HG03521 (cell line): ENCODE measurements at regions not wholly inside any gene's neighbourhood (a gene's known extent, or its start where the extent isn't known, plus 50 kb on each side); places are given as distances from the start of the nearest gene placed in this dataset.

Experiments used
- ATAC-seq: cut with Tn5 transposase; IDR thresholded peaks from one replicate; pipeline ENCODE4 v1.9.1; 2021; ENCODE audit warnings: mild to moderate bottlenecking, moderate library complexity; ENCODE audit not compliant: unreplicated experiment

DNA sequence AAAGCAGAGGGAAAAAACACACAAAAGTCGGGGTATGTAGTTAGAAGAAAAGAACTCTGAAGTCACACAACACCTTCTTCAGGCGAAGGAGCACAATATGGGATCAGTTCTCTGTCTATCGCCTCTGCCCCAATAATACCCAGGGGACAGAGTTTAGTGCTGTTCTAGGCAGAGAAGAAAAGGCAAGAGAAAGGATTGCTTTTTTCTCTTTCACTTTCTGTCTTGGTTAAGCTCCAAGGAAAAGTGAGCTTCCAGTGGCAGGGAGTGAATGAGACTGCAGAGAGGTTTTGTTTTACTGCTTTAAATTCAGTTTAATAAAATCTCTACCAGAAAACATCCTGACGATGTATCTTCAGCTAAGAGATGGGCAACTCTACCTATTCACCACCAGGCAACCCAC, 86.6 kb upstream of the STXBP5 start:
- ATAC-seq = no peak

DNA sequence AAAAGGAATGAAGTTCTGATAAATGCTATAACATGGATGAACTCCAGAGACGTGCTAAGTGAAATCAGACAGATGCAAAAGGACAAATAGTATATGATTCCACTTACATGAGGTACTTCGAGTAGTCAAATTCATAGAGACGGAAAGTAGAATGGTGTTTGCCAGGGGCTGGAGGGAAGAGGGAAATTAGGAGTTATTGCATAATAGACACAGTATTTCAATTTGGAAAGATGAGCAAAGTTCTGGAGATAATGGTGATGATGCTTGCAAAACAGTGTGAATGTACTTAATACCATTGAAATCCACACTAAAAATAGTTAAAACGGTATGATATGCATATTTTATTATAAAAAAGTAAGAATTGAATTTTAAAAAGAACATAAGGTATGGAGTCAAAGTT, 84.9 kb upstream of the STXBP5 start:
- no peak for ATAC-seq

DNA sequence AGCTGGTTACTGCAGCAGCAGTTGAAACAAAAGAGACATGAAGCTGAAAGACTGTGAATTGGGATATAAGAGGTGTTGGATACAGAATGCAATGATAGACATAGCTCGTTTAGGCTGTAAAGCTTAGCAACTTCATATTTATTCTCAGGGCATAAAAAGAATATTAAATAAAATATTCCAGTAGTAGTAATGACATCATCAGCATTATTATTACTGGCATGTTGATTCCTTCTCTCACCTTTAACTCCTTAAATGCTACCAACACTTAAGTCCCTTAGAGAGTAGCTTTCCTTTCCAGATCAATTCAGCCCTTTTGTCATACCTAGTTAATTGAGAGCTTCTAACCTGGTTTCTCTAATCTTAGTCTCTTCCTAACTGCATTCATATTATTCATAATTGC, 81.4 kb upstream of the STXBP5 start:
- no peak for ATAC-seq

DNA sequence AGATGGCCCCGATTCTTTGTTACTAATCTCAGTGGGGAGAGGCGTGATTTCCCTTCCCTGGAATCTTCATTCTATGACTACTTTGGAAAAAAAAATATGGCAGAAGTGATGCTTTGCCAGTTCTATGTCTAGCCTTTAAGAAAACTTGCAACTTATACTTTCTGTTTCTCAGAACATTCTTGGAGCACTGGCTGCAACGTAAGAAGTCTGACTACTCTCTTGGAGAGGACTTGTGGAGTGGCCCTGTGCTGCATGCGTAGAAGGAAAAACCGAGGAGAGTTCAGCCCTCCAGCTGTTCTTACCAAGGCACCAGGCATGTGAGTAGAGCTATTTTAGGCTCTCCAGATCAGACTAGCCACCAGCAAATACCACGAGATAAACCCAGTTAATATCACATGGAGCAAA, 77.6 kb upstream of the STXBP5 start:
- no peak for ATAC-seq

DNA sequence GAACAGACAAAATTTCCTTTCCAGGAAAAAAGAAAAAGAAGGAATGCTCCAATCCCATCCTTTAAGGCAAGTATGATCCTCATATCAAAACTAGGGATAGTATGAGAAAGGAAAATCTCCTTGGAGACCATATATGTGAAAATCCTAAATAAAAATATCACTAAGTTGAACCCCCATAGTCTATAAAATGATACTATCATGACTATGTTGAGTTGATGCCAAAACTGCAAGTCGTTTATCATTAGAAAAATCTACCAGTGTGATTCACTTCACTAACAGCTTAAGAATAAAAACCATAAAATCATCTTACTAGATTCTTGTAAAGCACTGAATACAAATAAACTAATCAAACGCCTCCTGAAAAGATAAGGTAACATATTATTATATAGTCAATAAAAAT, 76.6 kb upstream of the STXBP5 start:
- no peak for ATAC-seq

DNA sequence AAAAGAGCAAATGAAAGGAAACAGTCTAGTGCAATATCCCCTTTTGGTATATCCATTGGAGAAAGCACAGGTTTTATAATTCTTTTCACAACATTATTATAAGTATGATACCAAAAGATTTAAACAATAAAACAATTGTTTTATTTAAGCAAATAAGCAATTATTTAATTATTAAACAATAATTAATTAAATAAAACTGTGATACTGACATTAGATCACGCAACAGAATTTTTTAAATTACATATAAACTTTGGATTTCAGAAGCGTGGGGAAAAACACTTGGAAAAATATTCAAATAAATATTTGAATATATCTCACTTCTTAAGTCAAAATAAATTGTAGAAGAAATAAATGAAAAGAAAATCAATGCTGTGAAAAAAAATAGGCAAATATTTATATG, 76.2 kb upstream of the STXBP5 start:
- ATAC-seq = no peak

- ATAC-seq = no peak
Observed at GRCh38 chr6:147131532-147132128, 72.6 kb upstream of the STXBP5 start.

GRCh38 chr6:147132889-147133288, 71.3 kb upstream of the STXBP5 start:
- no peak for ATAC-seq

GRCh38 chr6:147133669-147134068, 70.5 kb upstream of the STXBP5 start:
- no peak for ATAC-seq

DNA sequence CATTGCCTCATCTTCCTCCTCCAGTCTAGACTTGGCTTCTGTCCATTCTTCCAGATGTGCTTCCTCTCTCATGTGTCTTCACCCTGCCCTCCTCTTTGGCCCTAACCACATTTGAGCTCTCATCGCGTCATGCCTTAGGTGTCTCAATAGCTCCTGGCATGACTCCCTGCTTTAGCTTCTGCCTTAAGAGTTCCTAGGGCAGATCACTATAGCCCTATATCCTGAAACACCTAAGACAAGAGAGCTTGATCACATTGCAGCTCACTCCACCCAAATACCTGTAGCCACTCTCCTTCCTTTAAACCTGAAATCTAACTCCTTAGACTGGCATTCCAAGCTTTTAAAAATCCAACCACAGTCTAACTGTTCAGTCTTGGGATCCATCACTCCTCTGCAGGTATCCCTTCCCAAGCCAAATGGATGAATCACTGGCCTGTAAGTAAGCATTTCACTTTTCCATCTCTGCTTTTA, 69.0 kb upstream of the STXBP5 start:
- ATAC-seq = no peak

DNA sequence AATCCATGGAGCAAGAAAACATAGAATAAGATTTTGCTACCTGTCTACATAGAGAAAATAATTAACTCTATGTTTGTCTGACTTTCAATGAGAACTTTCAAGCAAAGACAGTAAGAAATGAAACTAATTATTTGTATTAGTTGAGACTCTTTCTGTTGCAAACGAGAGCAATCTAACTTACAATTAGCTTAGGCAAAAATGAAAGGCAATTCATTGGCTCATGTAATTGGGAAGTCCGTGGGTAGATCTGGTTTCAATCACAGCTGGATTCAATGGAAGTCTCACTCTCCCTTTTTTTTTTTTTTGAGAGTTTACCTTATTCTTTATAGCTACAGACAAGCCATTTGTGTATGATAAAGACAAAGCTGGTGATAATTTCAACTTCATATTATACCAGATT, 68.2 kb upstream of the STXBP5 start:
- no peak for ATAC-seq

DNA sequence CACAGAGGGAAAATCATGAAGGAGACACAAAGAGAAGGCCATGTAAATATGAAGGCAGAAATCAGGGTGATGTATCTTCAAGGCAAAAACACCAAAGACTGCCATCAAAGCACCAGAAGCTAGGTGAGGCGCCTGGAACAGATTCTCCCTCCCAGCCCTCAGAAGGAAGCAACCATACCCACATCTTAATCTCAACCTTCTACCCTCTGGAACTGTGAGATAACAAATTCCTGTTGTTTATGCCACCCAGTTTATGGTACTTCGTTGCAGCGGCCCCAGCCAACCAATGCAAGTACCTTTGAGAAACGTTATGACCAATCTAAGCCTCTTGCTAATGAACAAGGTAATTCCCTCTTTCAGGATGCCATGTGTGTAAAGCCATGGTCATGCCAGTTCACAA, 66.2 kb upstream of the STXBP5 start:
- no peak for ATAC-seq

DNA sequence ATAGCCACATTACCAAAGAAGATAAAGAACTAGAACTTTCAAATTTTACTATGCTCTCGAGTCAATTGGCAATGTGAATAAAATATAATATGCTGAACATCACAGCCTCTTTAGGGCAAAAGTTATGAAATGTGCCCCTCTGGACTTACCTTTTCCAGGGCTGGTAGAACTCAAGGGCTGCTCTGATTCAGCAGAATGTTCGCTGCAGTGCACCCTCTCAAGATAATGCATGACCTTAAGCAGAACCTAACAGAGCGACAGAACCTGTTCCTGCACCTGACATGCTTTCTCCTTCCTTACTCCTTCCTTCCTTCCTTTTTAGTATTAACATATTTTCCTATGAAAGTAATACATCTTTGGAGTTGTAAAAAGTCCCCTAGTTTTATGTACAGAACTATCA, 65.4 kb upstream of the STXBP5 start:
- ATAC-seq = no peak

DNA sequence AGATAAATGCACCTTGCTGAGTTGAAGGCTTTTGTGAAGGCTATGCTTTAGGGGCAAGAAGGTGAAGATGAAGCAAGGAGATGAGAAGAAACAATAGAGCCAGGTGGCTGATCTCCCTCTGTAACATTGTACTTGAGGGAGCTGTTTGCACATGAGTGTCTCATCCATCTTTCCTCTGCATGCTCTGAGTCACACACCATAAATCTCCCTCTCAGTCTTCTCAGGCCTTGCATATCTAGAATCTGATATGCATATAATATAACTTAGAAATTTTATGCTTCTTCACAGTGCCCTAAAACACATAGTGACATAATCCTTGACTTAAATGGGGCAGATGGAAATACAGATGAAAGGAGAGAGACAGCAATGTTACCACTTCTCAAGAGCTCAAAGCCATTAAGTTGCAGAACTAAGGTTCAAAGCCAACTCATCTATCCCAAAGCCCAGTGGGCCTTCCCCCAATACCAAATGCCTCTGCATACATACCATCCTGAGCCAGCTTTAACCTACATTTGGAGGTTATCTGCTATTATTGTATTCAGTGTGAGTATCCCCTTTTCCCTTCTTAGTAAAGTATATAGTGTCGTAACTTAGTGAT, 62.4 kb upstream of the STXBP5 start:
- no peak for ATAC-seq

- no peak for ATAC-seq
Observed at GRCh38 chr6:147142684-147143245, 61.5 kb upstream of the STXBP5 start.

DNA sequence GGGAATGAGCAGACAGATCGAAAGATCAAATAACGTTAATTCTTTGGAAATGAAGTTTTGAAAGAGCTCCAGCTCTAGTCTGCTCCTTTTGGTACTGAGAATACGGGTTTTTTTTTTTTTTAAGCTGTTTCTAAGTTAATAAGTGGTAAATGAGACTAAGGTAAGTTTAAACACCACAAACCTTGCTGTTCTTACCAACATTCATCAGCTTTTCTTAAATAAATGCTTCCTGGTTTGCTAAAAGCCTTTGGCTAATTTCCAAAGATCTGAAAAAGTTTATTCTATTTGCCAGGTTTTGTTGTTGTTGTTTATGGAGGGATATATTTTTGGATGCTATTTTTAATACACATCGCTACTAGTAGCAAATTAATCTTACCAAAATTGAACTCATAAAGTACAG, 55.1 kb upstream of the STXBP5 start:
- no peak for ATAC-seq

DNA sequence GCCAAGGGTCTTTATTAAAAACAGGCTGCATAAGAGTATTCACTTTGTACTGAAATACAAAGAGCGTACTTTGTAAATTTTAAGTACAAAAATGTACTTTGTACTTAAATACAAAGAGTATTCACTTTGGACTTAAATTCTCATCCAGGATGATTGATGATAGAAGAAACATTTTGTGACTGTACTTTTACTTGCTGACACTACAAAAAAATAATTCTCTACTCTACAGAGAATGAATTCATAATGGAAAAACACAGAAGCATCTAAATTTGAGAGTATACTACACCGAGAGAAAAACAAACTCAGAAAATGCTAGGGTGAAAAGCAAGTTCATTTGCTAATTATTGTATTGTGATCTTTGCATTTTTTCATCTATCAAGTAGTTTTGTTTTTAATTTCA, 54.4 kb upstream of the STXBP5 start:
- no peak for ATAC-seq

DNA sequence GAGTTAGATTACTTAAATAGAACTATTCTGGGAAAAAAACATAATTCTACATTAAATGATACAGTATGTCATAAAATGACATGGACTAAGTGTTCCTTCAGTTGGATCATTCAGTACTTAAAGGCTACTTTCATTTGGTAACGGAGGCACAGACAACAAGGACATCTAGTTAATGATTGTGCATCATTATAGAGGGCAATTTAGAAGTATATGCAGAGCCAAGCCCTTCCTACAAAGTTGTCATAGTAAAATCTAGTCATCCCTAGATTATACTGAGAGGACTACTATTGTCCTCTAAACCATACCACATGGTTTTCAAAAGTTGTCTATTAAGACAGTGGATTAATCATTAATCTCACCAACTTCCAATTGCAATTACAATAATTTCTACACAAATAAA, 53.9 kb upstream of the STXBP5 start:
- no peak for ATAC-seq
